ENCODE measurements at regions not wholly inside any gene's neighbourhood (a gene's known extent, or its start where the extent isn't known, plus 50 kb on each side); places are given as distances from the start of the nearest gene placed in this dataset.

GRCh38 chr1:116847688-116848531, 61.8 kb upstream of the PTGFRN start:
- WGBS, 2 experiments (ENCODE audit: extremely low coverage in 2 of 2, insufficient read length in 1 of 2): 41% methylated on average over 3 of the region's 13 CpGs; no CpG with 5 or more reads in 1 of the 2 experiments
- Histone ChIP-seq H3K9me1 (ENCODE audit: insufficient read depth, low read length) (no peaks in the 10 kb centered on the region), H2BK20ac (ENCODE audit: low read depth, low read length) (no peak overlapping the region), H2BK5ac (ENCODE audit: low read depth, low read length, poor library complexity, severe bottlenecking) (no peak overlapping the region), H3K4me1 (ENCODE audit: control insufficient read depth, insufficient read depth, low read length) (no peaks in the 10 kb centered on the region), H3K23ac (ENCODE audit: low read depth, low read length) (no peak overlapping the region), H2BK15ac (ENCODE audit: low read depth, low read length) (no peak overlapping the region), H2AK5ac (ENCODE audit: low read depth, low read length) (no peak overlapping the region), H3K36me3 (ENCODE audit: control insufficient read depth, insufficient read depth, low read length) (no peaks in the 10 kb centered on the region), H3K4ac (ENCODE audit: low read depth, low read length) (no peak overlapping the region), H3K4me2 (ENCODE audit: low read depth, low read length) (no peak overlapping the region), H3K9me3 (ENCODE audit: control insufficient read depth, insufficient read depth, low read length) (no peaks in the 10 kb centered on the region), H3K18ac (ENCODE audit: low read depth, low read length) (no peak overlapping the region), H3K9ac (ENCODE audit: low read depth, low read length) (no peak overlapping the region), H4K20me1 (ENCODE audit: insufficient read depth, low read length) (no peaks in the 10 kb centered on the region), H3K27ac (ENCODE audit: insufficient read depth, low read length) (no peak overlapping the region), H2AFZ (replicated peaks; ENCODE audit: low read length, poor library complexity) (no peak overlapping the region), H2AK9ac (replicated peaks; ENCODE audit: low read depth, low read length, poor library complexity) (no peak overlapping the region), H3K14ac (replicated peaks; ENCODE audit: low read depth, low read length) (no peak overlapping the region), H4K5ac (ENCODE audit: low read depth, low read length) (no peak overlapping the region), H4K8ac (ENCODE audit: low read depth in 2 of 2, low read length in 2 of 2) (no peak overlapping the region), H3K4me3 (ENCODE audit: insufficient read depth, low read depth, low read length) (no peak overlapping the region), H3K27me3 (ENCODE audit: control insufficient read depth, insufficient read depth, low read length) (no peaks in the 10 kb centered on the region), H4K91ac (ENCODE audit: insufficient read depth, low read depth, low read length) (no peak overlapping the region), H2BK120ac (ENCODE audit: low read depth, low read length) (no peak overlapping the region), H3K56ac (ENCODE audit: extremely low read depth, insufficient read depth, low read length) (no peak overlapping the region), H3K79me1 (ENCODE audit: low read depth in 1 of 2, low read length in 2 of 2) (no peaks in the 10 kb centered on the region)
- TF ChIP-seq USF2 (IDR thresholded peaks at IDR 0.05; ENCODE audit: low read depth, low read length) (no peak), NFE2L2 (IDR thresholded peaks at IDR 0.05; ENCODE audit: low read depth, low read length) (no peak), CEBPB (IDR thresholded peaks at IDR 0.05; ENCODE audit: low read depth, low read length) (peak; percentile 20; the same call in 1 of the 2 replicates), BHLHE40 (IDR thresholded peaks at IDR 0.05; ENCODE audit: low read depth, low read length) (no peak), MAZ (IDR thresholded peaks at IDR 0.05; ENCODE audit: borderline replicate concordance, low read depth, low read length) (no peak), MXI1 (IDR thresholded peaks at IDR 0.05; ENCODE audit: borderline replicate concordance, low read depth, low read length) (no peak), MAFK (IDR thresholded peaks at IDR 0.05; ENCODE audit: low read depth, low read length) (no peak), FOS (IDR thresholded peaks at IDR 0.05; ENCODE audit: low read depth, low read length) (no peak)
- ChIA-PET POLR2A (ENCODE audit: unreplicated experiment) (no interaction called here), CTCF (no interaction called here)
- DNase-seq (peak; percentile 33), ATAC-seq (ENCODE audit: low read depth) (no peak)
- no TSS peak for BruUV-seq (replicated peaks)
- intact Hi-C loops (cut with micrococcal nuclease) (loop anchor here (10.0 kb wide), 1 partner anchor 207 kb away; no protein-coding TSS in a partner anchor), dilution Hi-C loops (cut with HindIII; ENCODE audit: low sequenced_read_pairs, unreplicated experiment) (no loop called here), in situ Hi-C loops (cut with MboI; ENCODE audit: low sequenced_read_pairs) (no loop called here)

All from IMR-90 (cell line).